ENCODE measurements at regions not wholly inside any gene's neighbourhood (a gene's known extent, or its start where the extent isn't known, plus 50 kb on each side); places are given as distances from the start of the nearest gene placed in this dataset.

DNA sequence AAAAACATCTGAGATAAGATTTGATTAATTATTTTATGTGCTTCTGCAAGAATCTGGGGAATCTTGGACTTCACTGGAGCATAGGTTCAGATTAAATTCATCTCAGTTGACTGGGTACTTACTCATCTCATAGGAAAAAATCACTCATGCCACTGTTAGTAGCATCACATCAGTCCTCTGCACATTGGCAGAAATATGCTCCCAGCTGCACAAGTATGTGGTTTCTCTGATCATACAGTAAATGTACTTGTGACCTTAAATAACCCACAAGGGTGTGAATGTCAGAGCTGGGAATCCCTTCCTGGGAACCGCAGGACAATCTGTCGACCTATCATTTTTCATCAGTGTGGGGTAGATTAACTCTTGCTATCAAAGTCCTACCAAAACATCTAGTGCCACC lies 203.7 kb upstream of the SLC24A2 start:
- H3K4me3 ChIP-seq (ENCODE audit: low read depth, low read length, poor library complexity, severe bottlenecking) = no peak overlapping the region
- CTCF ChIA-PET (ENCODE audit: unreplicated experiment) = no interaction called here
- no peaks in the 10 kb centered on the region for H3K4me1 ChIP-seq (ENCODE audit: insufficient read depth, low read length, poor library complexity, severe bottlenecking)
- POLR2A ChIA-PET = no interaction called here
- no peaks in the 10 kb centered on the region for H3K79me2 ChIP-seq (ENCODE audit: insufficient read depth, low read depth, low read length)
- no peak for DNase-seq (ENCODE audit: low spot score)
- H4K20me1 ChIP-seq (ENCODE audit: insufficient read depth, low read length) = no peaks in the 10 kb centered on the region
- no TSS peak for BruUV-seq (replicated peaks)
- no peaks in the 10 kb centered on the region for H3K36me3 ChIP-seq (ENCODE audit: insufficient read depth, low read length)
- intact Hi-C loops (cut with micrococcal nuclease; ENCODE audit: unreplicated experiment) = no loop called here
- H3K27ac ChIP-seq (ENCODE audit: low read depth, low read length, poor library complexity, severe bottlenecking) = no peak overlapping the region
- H2AFZ ChIP-seq (ENCODE audit: low read length) = no peak overlapping the region
- no peak for TF ChIP-seq EZH2phosphoT487 (IDR thresholded peaks at IDR 0.05; ENCODE audit: borderline replicate concordance, low read depth, low read length)
- TF ChIP-seq, protein P1, sequence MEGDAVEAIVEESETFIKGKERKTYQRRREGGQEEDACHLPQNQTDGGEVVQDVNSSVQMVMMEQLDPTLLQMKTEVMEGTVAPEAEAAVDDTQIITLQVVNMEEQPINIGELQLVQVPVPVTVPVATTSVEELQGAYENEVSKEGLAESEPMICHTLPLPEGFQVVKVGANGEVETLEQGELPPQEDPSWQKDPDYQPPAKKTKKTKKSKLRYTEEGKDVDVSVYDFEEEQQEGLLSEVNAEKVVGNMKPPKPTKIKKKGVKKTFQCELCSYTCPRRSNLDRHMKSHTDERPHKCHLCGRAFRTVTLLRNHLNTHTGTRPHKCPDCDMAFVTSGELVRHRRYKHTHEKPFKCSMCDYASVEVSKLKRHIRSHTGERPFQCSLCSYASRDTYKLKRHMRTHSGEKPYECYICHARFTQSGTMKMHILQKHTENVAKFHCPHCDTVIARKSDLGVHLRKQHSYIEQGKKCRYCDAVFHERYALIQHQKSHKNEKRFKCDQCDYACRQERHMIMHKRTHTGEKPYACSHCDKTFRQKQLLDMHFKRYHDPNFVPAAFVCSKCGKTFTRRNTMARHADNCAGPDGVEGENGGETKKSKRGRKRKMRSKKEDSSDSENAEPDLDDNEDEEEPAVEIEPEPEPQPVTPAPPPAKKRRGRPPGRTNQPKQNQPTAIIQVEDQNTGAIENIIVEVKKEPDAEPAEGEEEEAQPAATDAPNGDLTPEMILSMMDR (conservative IDR thresholded peaks at IDR 0.05; ENCODE audit: low read length) = no peak
- no peaks in the 10 kb centered on the region for H3K9me3 ChIP-seq (ENCODE audit: low read length)
- H3K4me2 ChIP-seq (ENCODE audit: low read length) = no peak overlapping the region
- H3K9me2 ChIP-seq (ENCODE audit: insufficient read depth, low read length) = no peaks in the 10 kb centered on the region

DNA sequence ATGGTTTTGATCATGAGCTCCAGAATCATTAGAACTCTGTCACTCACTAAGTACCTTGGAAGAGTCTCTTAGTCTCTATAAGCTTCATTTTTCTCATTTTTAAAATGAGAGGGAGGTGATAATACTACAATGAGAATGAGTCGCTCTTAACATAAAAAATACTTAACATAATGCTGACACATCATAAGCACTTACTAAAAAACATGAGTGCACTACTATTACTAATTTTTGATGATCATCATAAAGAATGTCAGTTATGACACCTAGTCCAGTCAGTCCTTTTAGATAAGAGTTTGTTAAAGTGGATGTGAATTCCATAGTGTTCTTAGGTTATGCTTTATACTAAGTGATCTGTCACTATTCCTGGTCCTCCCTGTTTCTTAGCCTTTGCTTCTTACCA lies 200.4 kb upstream of the SLC24A2 start:
- Histone ChIP-seq H3K4me2 (ENCODE audit: low read length) (no peak overlapping the region), H3K79me2 (ENCODE audit: insufficient read depth, low read depth, low read length) (no peaks in the 10 kb centered on the region), H4K20me1 (ENCODE audit: insufficient read depth, low read length) (no peaks in the 10 kb centered on the region), H2AFZ (ENCODE audit: low read length) (no peak overlapping the region), H3K4me3 (ENCODE audit: low read depth, low read length, poor library complexity, severe bottlenecking) (no peak overlapping the region), H3K9me3 (ENCODE audit: low read length) (no peaks in the 10 kb centered on the region), H3K36me3 (ENCODE audit: insufficient read depth, low read length) (no peaks in the 10 kb centered on the region), H3K4me1 (ENCODE audit: insufficient read depth, low read length, poor library complexity, severe bottlenecking) (no peaks in the 10 kb centered on the region), H3K27ac (ENCODE audit: low read depth, low read length, poor library complexity, severe bottlenecking) (no peak overlapping the region), H3K9me2 (ENCODE audit: insufficient read depth, low read length) (no peaks in the 10 kb centered on the region)
- ChIA-PET POLR2A (no interaction called here), CTCF (ENCODE audit: unreplicated experiment) (no interaction called here)
- no TSS peak for BruUV-seq (replicated peaks)
- TF ChIP-seq, protein P1 (conservative IDR thresholded peaks at IDR 0.05; ENCODE audit: low read length) = no peak
- no peak for TF ChIP-seq EZH2phosphoT487 (IDR thresholded peaks at IDR 0.05; ENCODE audit: borderline replicate concordance, low read depth, low read length)
- no peak for DNase-seq (ENCODE audit: low spot score)
- intact Hi-C loops (cut with micrococcal nuclease; ENCODE audit: unreplicated experiment) = no loop called here

DNA sequence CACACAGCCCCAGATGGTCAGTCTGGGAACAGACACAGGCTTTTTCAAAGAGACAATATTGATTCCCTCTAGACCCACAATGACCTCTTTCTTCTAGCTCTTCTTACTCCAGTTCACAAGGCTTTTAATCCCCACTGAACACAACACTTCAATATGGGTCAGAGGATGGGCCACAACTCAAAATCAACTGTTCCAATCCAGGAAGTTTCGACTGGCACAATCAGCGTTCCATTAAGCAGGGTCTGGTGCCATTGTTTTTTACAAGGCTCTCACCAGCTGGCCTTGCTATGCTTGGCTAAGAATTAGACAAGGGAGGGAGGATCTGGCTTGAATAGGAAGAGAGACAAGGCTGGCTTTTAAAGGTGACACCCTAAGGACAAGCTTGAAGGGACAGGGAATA lies 199.4 kb upstream of the SLC24A2 start:
- DNase-seq (ENCODE audit: low spot score) = no peak
- ChIA-PET CTCF (ENCODE audit: unreplicated experiment) (no interaction called here), POLR2A (interaction anchor here (0.8 kb wide), 1 partner anchor 104 kb away, joined by 4 read pairs; no protein-coding TSS in a partner anchor)
- H3K79me2 ChIP-seq (ENCODE audit: insufficient read depth, low read depth, low read length) = no peaks in the 10 kb centered on the region
- H3K4me3 ChIP-seq (ENCODE audit: low read depth, low read length, poor library complexity, severe bottlenecking) = no peak overlapping the region
- H3K4me1 ChIP-seq (ENCODE audit: insufficient read depth, low read length, poor library complexity, severe bottlenecking) = no peaks in the 10 kb centered on the region
- no peaks in the 10 kb centered on the region for H4K20me1 ChIP-seq (ENCODE audit: insufficient read depth, low read length)
- TF ChIP-seq, protein P1 (conservative IDR thresholded peaks at IDR 0.05; ENCODE audit: low read length) = no peak
- no peaks in the 10 kb centered on the region for H3K9me2 ChIP-seq (ENCODE audit: insufficient read depth, low read length)
- BruUV-seq (replicated peaks) = no TSS peak
- H3K27ac ChIP-seq (ENCODE audit: low read depth, low read length, poor library complexity, severe bottlenecking) = no peak overlapping the region
- H2AFZ ChIP-seq (ENCODE audit: low read length) = no peak overlapping the region
- H3K4me2 ChIP-seq (ENCODE audit: low read length) = no peak overlapping the region
- H3K9me3 ChIP-seq (ENCODE audit: low read length) = no peaks in the 10 kb centered on the region
- H3K36me3 ChIP-seq (ENCODE audit: insufficient read depth, low read length) = no peaks in the 10 kb centered on the region
- intact Hi-C loops (cut with micrococcal nuclease; ENCODE audit: unreplicated experiment) = no loop called here

Data from OCI-LY7 (cell line).